ENCODE measurements at regions not wholly inside any gene's neighbourhood (a gene's known extent, or its start where the extent isn't known, plus 50 kb on each side); places are given as distances from the start of the nearest gene placed in this dataset.

GRCh38 chr15:29635513-29636098, 186.7 kb downstream of the TJP1 start:
- no peak for TF ChIP-seq CTCF (IDR thresholded peaks at IDR 0.05)
- DNase-seq (ENCODE audit: low spot score): peak; percentile 26
- Histone ChIP-seq H3K4me3 (no peak overlapping the region), H3K27ac (no peak overlapping the region)

GRCh38 chr15:29633971-29634370, 188.3 kb downstream of the TJP1 start:
- no peak for TF ChIP-seq CTCF (IDR thresholded peaks at IDR 0.05)
- no peak for DNase-seq (ENCODE audit: low spot score)

GRCh38 chr15:29632671-29633406, 189.4 kb downstream of the TJP1 start:
- no peak for DNase-seq (ENCODE audit: low spot score)
- no peak overlapping the region for H3K27ac ChIP-seq
- H3K4me3 ChIP-seq: no peak overlapping the region
- no peak for TF ChIP-seq CTCF (IDR thresholded peaks at IDR 0.05)

More at GRCh38 chr15:29633971-29634370, 188.3 kb downstream of the TJP1 start:
- Histone ChIP-seq H3K27ac (no peak overlapping the region), H3K4me3 (no peak overlapping the region)

GRCh38 chr15:29631076-29632070, 190.9 kb downstream of the TJP1 start:
- Histone ChIP-seq H3K27ac (no peak overlapping the region), H3K4me3 (no peak overlapping the region)
- TF ChIP-seq CTCF (IDR thresholded peaks at IDR 0.05): no peak
- DNase-seq (ENCODE audit: low spot score): no peak

GRCh38 chr15:29624271-29624670, 198.0 kb downstream of the TJP1 start:
- DNase-seq (ENCODE audit: low spot score): no peak
- H3K4me3 ChIP-seq: no peak overlapping the region
- no peak overlapping the region for H3K27ac ChIP-seq
- TF ChIP-seq CTCF (IDR thresholded peaks at IDR 0.05): no peak

- Histone ChIP-seq H3K27ac (no peak overlapping the region), H3K4me3 (no peak overlapping the region)
- no peak for DNase-seq (ENCODE audit: low spot score)
- TF ChIP-seq CTCF (IDR thresholded peaks at IDR 0.05): no peak
Observed at GRCh38 chr15:29623116-29623639, 199.1 kb downstream of the TJP1 start.
